HFF-Myc (cell line): ENCODE measurements at regions not wholly inside any gene's neighbourhood (a gene's known extent, or its start where the extent isn't known, plus 50 kb on each side); places are given as distances from the start of the nearest gene placed in this dataset.
"Not testable (repeated sequence)": the region's sequence is repeated elsewhere in the genome, so short reads cannot be mapped to it uniquely, and the experiment has no call there.

Experiments used
- DNase-seq: peaks from one replicate; pipeline ENCODE4 v3.0.0-alpha.2; 2011; ENCODE audit warnings: low read depth; ENCODE audit errors: extremely low read depth
- H3K4me3 ChIP-seq: replicated peaks from 2 replicates; pipeline ENCODE4 v1.5.1; 2011; ENCODE audit warnings: low read depth, mild to moderate bottlenecking, control low read depth, low read length
- TF ChIP-seq, protein P1 (sequence below): IDR thresholded peaks from 2 replicates; pipeline ENCODE4 v1.5.1; 2012; ENCODE audit warnings: mild to moderate bottlenecking, low read depth, low read length, control low read depth; ENCODE audit errors: missing control alignments

- TF ChIP-seq, protein P1, sequence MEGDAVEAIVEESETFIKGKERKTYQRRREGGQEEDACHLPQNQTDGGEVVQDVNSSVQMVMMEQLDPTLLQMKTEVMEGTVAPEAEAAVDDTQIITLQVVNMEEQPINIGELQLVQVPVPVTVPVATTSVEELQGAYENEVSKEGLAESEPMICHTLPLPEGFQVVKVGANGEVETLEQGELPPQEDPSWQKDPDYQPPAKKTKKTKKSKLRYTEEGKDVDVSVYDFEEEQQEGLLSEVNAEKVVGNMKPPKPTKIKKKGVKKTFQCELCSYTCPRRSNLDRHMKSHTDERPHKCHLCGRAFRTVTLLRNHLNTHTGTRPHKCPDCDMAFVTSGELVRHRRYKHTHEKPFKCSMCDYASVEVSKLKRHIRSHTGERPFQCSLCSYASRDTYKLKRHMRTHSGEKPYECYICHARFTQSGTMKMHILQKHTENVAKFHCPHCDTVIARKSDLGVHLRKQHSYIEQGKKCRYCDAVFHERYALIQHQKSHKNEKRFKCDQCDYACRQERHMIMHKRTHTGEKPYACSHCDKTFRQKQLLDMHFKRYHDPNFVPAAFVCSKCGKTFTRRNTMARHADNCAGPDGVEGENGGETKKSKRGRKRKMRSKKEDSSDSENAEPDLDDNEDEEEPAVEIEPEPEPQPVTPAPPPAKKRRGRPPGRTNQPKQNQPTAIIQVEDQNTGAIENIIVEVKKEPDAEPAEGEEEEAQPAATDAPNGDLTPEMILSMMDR, result no peak
- no peak for DNase-seq
- no peak overlapping the region for H3K4me3 ChIP-seq
Observed at GRCh38 chr20:30412972-30413371, 844.5 kb upstream of the DEFB115 start.

- H3K4me3 ChIP-seq, DNase-seq: not testable (repeated sequence)
Observed at GRCh38 chr20:30417387-30417786, 840.1 kb upstream of the DEFB115 start.

- DNase-seq, H3K4me3 ChIP-seq: not testable (repeated sequence)
Observed at GRCh38 chr20:30418378-30418777, 839.1 kb upstream of the DEFB115 start.

DNA sequence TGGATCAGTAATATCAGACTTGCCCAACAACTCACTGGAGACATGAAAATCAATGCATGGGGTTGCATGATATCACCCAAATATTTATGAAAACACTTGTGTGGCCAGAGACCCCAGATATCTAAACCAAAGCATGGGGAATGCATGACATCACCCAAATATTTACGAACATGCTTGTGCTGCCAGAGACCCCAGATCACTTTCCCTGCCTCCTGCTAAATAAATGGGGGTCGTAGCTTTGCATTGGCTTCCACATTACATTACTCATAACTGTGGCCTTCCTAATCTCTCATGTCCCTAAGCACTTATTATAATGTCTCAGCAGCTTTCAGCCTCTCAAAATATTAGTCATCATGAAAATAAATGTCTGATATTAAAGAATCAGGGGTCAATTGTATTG lies 838.0 kb upstream of the DEFB115 start:
- TF ChIP-seq, protein P1, result no peak
- no peak overlapping the region for H3K4me3 ChIP-seq
- DNase-seq, result no peak

GRCh38 chr20:30419871-30420420 lies 837.5 kb upstream of the DEFB115 start:
- not testable (repeated sequence) for H3K4me3 ChIP-seq, DNase-seq
